ENCODE measurements at regions not wholly inside any gene's neighbourhood (a gene's known extent, or its start where the extent isn't known, plus 50 kb on each side); places are given as distances from the start of the nearest gene placed in this dataset.

- no peaks in the 10 kb centered on the region for H3K27me3 ChIP-seq (ENCODE audit: insufficient read depth, low read depth)
- H3K36me3 ChIP-seq (ENCODE audit: insufficient read depth) = no peaks in the 10 kb centered on the region
- H3K4me3 ChIP-seq (IDR thresholded peaks at IDR 0.05; ENCODE audit: insufficient read depth, low read depth, low read length) = no peak overlapping the region
- no peak for TF ChIP-seq CTCF (conservative IDR thresholded peaks at IDR 0.05; ENCODE audit: low read depth, low read length)
- H3K4me1 ChIP-seq (ENCODE audit: low read depth, poor library complexity, severe bottlenecking) = no peaks in the 10 kb centered on the region
- no peak overlapping the region for H3K4me2 ChIP-seq
- no peak overlapping the region for H3K27ac ChIP-seq
- no peak overlapping the region for H3K9ac ChIP-seq
- H4K20me1 ChIP-seq (ENCODE audit: insufficient read depth) = no peaks in the 10 kb centered on the region
- no peak overlapping the region for H2AFZ ChIP-seq (ENCODE audit: low read depth)
- H3K79me2 ChIP-seq (ENCODE audit: insufficient read depth, low read depth) = no peaks in the 10 kb centered on the region
Measured at GRCh38 chr4:12583275-12583674, 900.9 kb downstream of the RAB28 start.

- H2AFZ ChIP-seq (ENCODE audit: low read depth) = no peak overlapping the region
- no peak overlapping the region for H3K4me3 ChIP-seq (IDR thresholded peaks at IDR 0.05; ENCODE audit: insufficient read depth, low read depth, low read length)
- no peaks in the 10 kb centered on the region for H3K27me3 ChIP-seq (ENCODE audit: insufficient read depth, low read depth)
- H3K79me2 ChIP-seq (ENCODE audit: insufficient read depth, low read depth) = no peaks in the 10 kb centered on the region
- no peak for TF ChIP-seq CTCF (conservative IDR thresholded peaks at IDR 0.05; ENCODE audit: low read depth, low read length)
- no peak overlapping the region for H3K27ac ChIP-seq
- H3K4me1 ChIP-seq (ENCODE audit: low read depth, poor library complexity, severe bottlenecking) = no peaks in the 10 kb centered on the region
- H3K36me3 ChIP-seq (ENCODE audit: insufficient read depth) = no peaks in the 10 kb centered on the region
- H3K9ac ChIP-seq = no peak overlapping the region
- no peaks in the 10 kb centered on the region for H4K20me1 ChIP-seq (ENCODE audit: insufficient read depth)
- no peak overlapping the region for H3K4me2 ChIP-seq
Measured at GRCh38 chr4:12580787-12581186, 903.4 kb downstream of the RAB28 start.

GRCh38 chr4:12579172-12579571 lies 905.0 kb downstream of the RAB28 start:
- Histone ChIP-seq H4K20me1 (ENCODE audit: insufficient read depth) (no peaks in the 10 kb centered on the region), H3K4me2 (no peak overlapping the region), H3K4me1 (ENCODE audit: low read depth, poor library complexity, severe bottlenecking) (no peaks in the 10 kb centered on the region), H3K27ac (no peak overlapping the region), H3K27me3 (ENCODE audit: insufficient read depth, low read depth) (no peaks in the 10 kb centered on the region), H3K4me3 (IDR thresholded peaks at IDR 0.05; ENCODE audit: insufficient read depth, low read depth, low read length) (no peak overlapping the region), H2AFZ (ENCODE audit: low read depth) (no peak overlapping the region), H3K36me3 (ENCODE audit: insufficient read depth) (no peaks in the 10 kb centered on the region), H3K79me2 (ENCODE audit: insufficient read depth, low read depth) (no peaks in the 10 kb centered on the region), H3K9ac (no peak overlapping the region)
- no peak for TF ChIP-seq CTCF (conservative IDR thresholded peaks at IDR 0.05; ENCODE audit: low read depth, low read length)

- Histone ChIP-seq H3K79me2 (ENCODE audit: insufficient read depth, low read depth) (no peaks in the 10 kb centered on the region), H3K4me1 (ENCODE audit: low read depth, poor library complexity, severe bottlenecking) (no peaks in the 10 kb centered on the region), H3K4me3 (IDR thresholded peaks at IDR 0.05; ENCODE audit: insufficient read depth, low read depth, low read length) (no peak overlapping the region), H3K9ac (no peak overlapping the region), H3K27me3 (ENCODE audit: insufficient read depth, low read depth) (no peaks in the 10 kb centered on the region), H2AFZ (ENCODE audit: low read depth) (no peak overlapping the region), H3K36me3 (ENCODE audit: insufficient read depth) (no peaks in the 10 kb centered on the region), H3K27ac (no peak overlapping the region), H3K4me2 (no peak overlapping the region), H4K20me1 (ENCODE audit: insufficient read depth) (no peaks in the 10 kb centered on the region)
- no peak for TF ChIP-seq CTCF (conservative IDR thresholded peaks at IDR 0.05; ENCODE audit: low read depth, low read length)
Measured at GRCh38 chr4:12576409-12576808, 907.7 kb downstream of the RAB28 start.

GRCh38 chr4:12573716-12574115 lies 910.4 kb downstream of the RAB28 start:
- no peaks in the 10 kb centered on the region for H3K4me1 ChIP-seq (ENCODE audit: low read depth, poor library complexity, severe bottlenecking)
- no peaks in the 10 kb centered on the region for H3K27me3 ChIP-seq (ENCODE audit: insufficient read depth, low read depth)
- no peaks in the 10 kb centered on the region for H3K36me3 ChIP-seq (ENCODE audit: insufficient read depth)
- no peak for TF ChIP-seq CTCF (conservative IDR thresholded peaks at IDR 0.05; ENCODE audit: low read depth, low read length)
- H2AFZ ChIP-seq (ENCODE audit: low read depth) = no peak overlapping the region
- no peak overlapping the region for H3K27ac ChIP-seq
- H3K79me2 ChIP-seq (ENCODE audit: insufficient read depth, low read depth) = no peaks in the 10 kb centered on the region
- no peak overlapping the region for H3K4me3 ChIP-seq (IDR thresholded peaks at IDR 0.05; ENCODE audit: insufficient read depth, low read depth, low read length)
- no peak overlapping the region for H3K9ac ChIP-seq
- H3K4me2 ChIP-seq = no peak overlapping the region
- no peaks in the 10 kb centered on the region for H4K20me1 ChIP-seq (ENCODE audit: insufficient read depth)

All from KMS-11 (cell line).